B cell (primary cell): ENCODE measurements at regions not wholly inside any gene's neighbourhood (a gene's known extent, or its start where the extent isn't known, plus 50 kb on each side); places are given as distances from the start of the nearest gene placed in this dataset.

ENCODE experiments used
- ATAC-seq: fragments of 200-7000 bp; cut with Tn5 transposase; one replicate; pipeline ENCODE4 v1.10.0; 2021; ENCODE audit warnings: low read depth, mild to moderate bottlenecking, moderate number of reproducible peaks, moderate library complexity
- CTCF ChIA-PET: fragments of 350-600 bp; sonication (Branson Sonifier 250); formaldehyde crosslinking; loops from one replicate; lab custom pipeline; 2021; ENCODE audit warnings: antibody characterized with exemption, inconsistent platforms; lab: Charles Lee
- POLR2A ChIA-PET: fragments of 350-600 bp; sonication (Branson Sonifier 250); formaldehyde crosslinking; loops from one replicate; lab custom pipeline; 2021; ENCODE audit warnings: antibody characterized with exemption; lab: Charles Lee
- DNase-seq: peaks from one replicate; pipeline ENCODE4 v3.0.0; 2013
- H2AFZ ChIP-seq: 2 replicates; pipeline ENCODE4 v1.6.1; 2012; ENCODE audit warnings: mild to moderate bottlenecking, low read depth, low read length; ENCODE audit not compliant: insufficient read depth, poor library complexity, severe bottlenecking
- H3K27ac ChIP-seq, 2 donors: 1 replicate in 1 of 2; 2 replicates in 1 of 2; pipeline ENCODE4 v1.5.1; 2012 to 2013; ENCODE audit warnings: low read length in 2 of 2, mild to moderate bottlenecking in 2 of 2, moderate library complexity in 1 of 2
- H3K27me3 ChIP-seq, 4 experiments: fragments of 200-600 bp in 1 of 4; sonication (generic) in 1 of 4; replicated peaks in 1 of 4; 1 replicate in 2 of 4; 2 replicates in 2 of 4; pipeline versions ENCODE4 v1.6.1 to v1.7.0; 2013 to 2016; ENCODE audit warnings: low read length in 3 of 4, mild to moderate bottlenecking in 2 of 4, mixed read lengths in 1 of 4, moderate library complexity in 1 of 4; ENCODE audit not compliant: insufficient read depth in 4 of 4, control insufficient read depth in 3 of 4; ENCODE audit errors: control extremely low read depth in 1 of 4
- H3K36me3 ChIP-seq, 2 experiments: replicated peaks in 1 of 2; 1 replicate in 1 of 2; 2 replicates in 1 of 2; pipeline versions ENCODE4 v1.6.1 to v1.7.1; 2013; ENCODE audit warnings: low read length in 1 of 2; ENCODE audit not compliant: insufficient read depth in 2 of 2, control insufficient read depth in 1 of 2; ENCODE audit errors: control extremely low read depth in 1 of 2, extremely low read depth in 1 of 2
- H3K4me1 ChIP-seq, 2 donors: fragments of 200-600 bp in 1 of 2; sonication (generic) in 1 of 2; 1 replicate in 1 of 2; 2 replicates in 1 of 2; pipeline versions ENCODE4 v1.5.1 to v1.6.1; 2013 to 2017; ENCODE audit warnings: low read length in 2 of 2; ENCODE audit not compliant: control insufficient read depth in 2 of 2, insufficient read depth in 2 of 2
- H3K4me2 ChIP-seq: replicated peaks from 2 replicates; pipeline ENCODE3; 2012; ENCODE audit warnings: mild to moderate bottlenecking, low read depth, low read length; ENCODE audit not compliant: poor library complexity, severe bottlenecking
- H3K4me3 ChIP-seq, 5 experiments: fragments of 200-600 bp in 1 of 5; sonication (generic) in 1 of 5; 1 replicate in 3 of 5; 2 replicates in 2 of 5; pipeline versions ENCODE4 v1.5.1 to v1.7.0; 2011 to 2016; ENCODE audit warnings: low read length in 4 of 5, mild to moderate bottlenecking in 4 of 5, low read depth in 2 of 5, control low read depth in 1 of 5, moderate library complexity in 1 of 5; ENCODE audit not compliant: insufficient read depth in 1 of 5; ENCODE audit errors: control extremely low read depth in 1 of 5, extremely low read depth in 1 of 5
- H3K79me2 ChIP-seq: fragments of 200-600 bp; sonication (generic); one replicate; pipeline ENCODE4 v1.6.0; 2016; ENCODE audit warnings: low read length; ENCODE audit not compliant: control insufficient read depth, insufficient read depth
- H3K9ac ChIP-seq: fragments of 200-600 bp; sonication (generic); 2 replicates; pipeline ENCODE4 v1.6.1; 2017; ENCODE audit warnings: mild to moderate bottlenecking, low read length, moderate library complexity
- H3K9me3 ChIP-seq, 3 donors: one replicate each; pipeline versions ENCODE4 v1.6.1 to v1.7.1; 2013; ENCODE audit warnings: low read length in 2 of 3; ENCODE audit not compliant: control insufficient read depth in 2 of 3, insufficient read depth in 1 of 3; ENCODE audit errors: control extremely low read depth in 1 of 3
- H4K20me1 ChIP-seq: 2 replicates; pipeline ENCODE4 v1.6.0; 2012; ENCODE audit warnings: mild to moderate bottlenecking, low read length; ENCODE audit not compliant: insufficient read depth, control insufficient read depth, poor library complexity, severe bottlenecking
- H3K27ac Mint-ChIP-seq: one replicate; pipeline ENCODE4 v1.8.0; 2021; ENCODE audit warnings: mixed read lengths
- H3K27me3 Mint-ChIP-seq: one replicate; pipeline ENCODE4 v1.8.0; 2021; ENCODE audit warnings: mixed read lengths
- H3K4me1 Mint-ChIP-seq: one replicate; pipeline ENCODE4 v1.8.0; 2021; ENCODE audit warnings: mixed read lengths
- H3K4me3 Mint-ChIP-seq: one replicate; pipeline ENCODE4 v1.8.0; 2021; ENCODE audit warnings: mixed read lengths
- H3K9me3 Mint-ChIP-seq: one replicate; pipeline ENCODE4 v1.8.0; 2022; ENCODE audit warnings: mixed read lengths; ENCODE audit not compliant: insufficient read depth
- EZH2 ChIP-seq: IDR thresholded peaks from 2 replicates; pipeline ENCODE4 v1.6.1; 2012; ENCODE audit warnings: borderline replicate concordance, low read depth, mild to moderate bottlenecking, moderate library complexity, low read length; ENCODE audit not compliant: insufficient read depth, poor library complexity, severe bottlenecking
- WGBS: methylation state at CpG from one replicate; pipeline ENCODE4 v1.1.5; 2013; ENCODE audit warnings: missing lambda C conversion rate; ENCODE audit not compliant: insufficient coverage; 5-methylcytosine and 5-hydroxymethylcytosine counted together
- intact Hi-C: fragments of 100-400 bp; cut with micrococcal nuclease; formaldehyde crosslinking; loops from one replicate; pipeline ENCODE4 v1.10.0; 2022
- TF ChIP-seq, protein P1 (sequence below): fragments of 200-600 bp; IDR thresholded peaks from one replicate; pipeline ENCODE4 v1.8.0; 2022; ENCODE audit warnings: antibody characterized with exemption, mild to moderate bottlenecking

DNA sequence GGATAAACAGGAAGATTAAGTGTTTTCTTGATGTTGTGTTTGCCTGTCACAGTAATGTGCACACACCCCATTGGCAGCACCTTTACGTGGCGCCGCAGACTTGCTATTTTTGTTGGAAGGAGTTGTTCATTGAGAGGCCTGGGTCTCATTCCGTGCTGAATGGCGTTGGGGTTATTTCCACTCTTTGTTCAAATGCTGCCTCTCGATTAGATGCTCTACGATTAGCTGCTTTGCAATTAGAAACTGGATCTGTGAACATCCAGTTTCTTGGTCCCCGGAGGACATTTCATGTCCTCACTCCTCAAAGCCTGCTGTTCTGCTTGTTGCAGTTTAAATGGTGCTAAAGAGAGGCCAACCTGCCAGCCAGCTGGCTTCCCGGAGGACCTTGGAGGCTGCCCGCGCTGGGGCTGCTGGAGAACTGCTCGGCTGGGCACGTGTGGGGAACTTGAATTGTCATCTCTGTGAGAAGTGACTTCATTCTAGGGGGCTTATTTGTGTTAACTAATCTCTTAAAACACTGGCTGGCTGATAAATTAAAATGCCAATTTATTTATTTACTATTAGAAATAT, 117.4 kb upstream of the NABP1 start:
- CTCF ChIA-PET = interaction anchor here (0.9 to 1.8 kb wide), 4 partner anchors 17 to 602 kb away, joined by 3 to 11 read pairs (median 3); no protein-coding TSS in a partner anchor
- 95% methylated on average over 11 of the region's 13 CpGs for WGBS
- Histone ChIP-seq H3K27me3 (peaks cover 0 to under 1% (median 0%) of the 10 kb centered on the region in 4 experiments), H3K9ac (no peak overlapping the region), H3K4me1 (no peaks in the 10 kb centered on the region), H2AFZ (no peak overlapping the region), H3K4me2 (no peak overlapping the region), H3K9me3 (no peaks in the 10 kb centered on the region), H3K79me2 (no peaks in the 10 kb centered on the region), H4K20me1 (no peaks in the 10 kb centered on the region), H3K4me3 (no peak overlapping the region), H3K27ac (no peak overlapping the region), H3K36me3 (no peaks in the 10 kb centered on the region)
- TF ChIP-seq, protein P1, sequence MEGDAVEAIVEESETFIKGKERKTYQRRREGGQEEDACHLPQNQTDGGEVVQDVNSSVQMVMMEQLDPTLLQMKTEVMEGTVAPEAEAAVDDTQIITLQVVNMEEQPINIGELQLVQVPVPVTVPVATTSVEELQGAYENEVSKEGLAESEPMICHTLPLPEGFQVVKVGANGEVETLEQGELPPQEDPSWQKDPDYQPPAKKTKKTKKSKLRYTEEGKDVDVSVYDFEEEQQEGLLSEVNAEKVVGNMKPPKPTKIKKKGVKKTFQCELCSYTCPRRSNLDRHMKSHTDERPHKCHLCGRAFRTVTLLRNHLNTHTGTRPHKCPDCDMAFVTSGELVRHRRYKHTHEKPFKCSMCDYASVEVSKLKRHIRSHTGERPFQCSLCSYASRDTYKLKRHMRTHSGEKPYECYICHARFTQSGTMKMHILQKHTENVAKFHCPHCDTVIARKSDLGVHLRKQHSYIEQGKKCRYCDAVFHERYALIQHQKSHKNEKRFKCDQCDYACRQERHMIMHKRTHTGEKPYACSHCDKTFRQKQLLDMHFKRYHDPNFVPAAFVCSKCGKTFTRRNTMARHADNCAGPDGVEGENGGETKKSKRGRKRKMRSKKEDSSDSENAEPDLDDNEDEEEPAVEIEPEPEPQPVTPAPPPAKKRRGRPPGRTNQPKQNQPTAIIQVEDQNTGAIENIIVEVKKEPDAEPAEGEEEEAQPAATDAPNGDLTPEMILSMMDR = no peak
- no peak for TF ChIP-seq EZH2
- no peaks in the 10 kb centered on the region for H3K9me3 Mint-ChIP-seq
- no peaks in the 10 kb centered on the region for H3K4me1 Mint-ChIP-seq
- no peak overlapping the region for H3K27ac Mint-ChIP-seq
- DNase-seq (no peak), ATAC-seq (no peak)
- POLR2A ChIA-PET = no interaction called here
- H3K27me3 Mint-ChIP-seq = peaks cover 14% of the 10 kb centered on the region
- H3K4me3 Mint-ChIP-seq = no peak overlapping the region
- intact Hi-C loops = no loop called here

DNA sequence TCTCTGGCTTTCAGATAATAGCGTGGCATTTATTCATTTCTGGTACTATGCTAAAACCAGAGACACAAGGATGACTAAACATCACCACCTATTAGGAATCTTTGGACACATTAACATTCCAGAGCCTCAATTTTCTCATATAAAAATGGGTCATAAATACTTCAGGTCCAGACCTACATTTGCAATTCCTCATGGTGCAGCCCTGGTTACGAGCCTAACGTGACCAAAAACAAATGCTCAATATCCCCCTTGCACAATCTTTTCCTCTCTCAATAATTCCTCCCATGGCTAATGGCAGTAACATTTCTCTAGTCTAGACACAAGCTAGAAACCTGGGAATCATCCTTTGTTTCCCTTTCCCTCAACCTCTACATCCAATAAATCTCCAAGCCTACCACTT, 112.8 kb upstream of the NABP1 start:
- CTCF ChIA-PET = interaction anchor here (1.0 to 4.7 kb wide), 11 partner anchors 11 to 597 kb away, joined by 3 to 51 read pairs (median 11); no protein-coding TSS in a partner anchor
- no peak overlapping the region for H3K9ac ChIP-seq
- Mint-ChIP-seq H3K4me3 (no peak overlapping the region), H3K27me3 (peaks cover 19% of the 10 kb centered on the region), H3K27ac (no peak overlapping the region), H3K9me3 (no peaks in the 10 kb centered on the region), H3K4me1 (peaks cover under 1% of the 10 kb centered on the region)
- no peak overlapping the region for H2AFZ ChIP-seq
- H4K20me1 ChIP-seq = no peaks in the 10 kb centered on the region
- no peaks in the 10 kb centered on the region for H3K27me3 ChIP-seq
- no peaks in the 10 kb centered on the region for H3K36me3 ChIP-seq
- H3K4me1 ChIP-seq = no peaks in the 10 kb centered on the region
- no peak overlapping the region for H3K4me3 ChIP-seq
- intact Hi-C loops = no loop called here
- no peaks in the 10 kb centered on the region for H3K9me3 ChIP-seq
- no peak overlapping the region for H3K4me2 ChIP-seq
- ATAC-seq = no peak
- TF ChIP-seq EZH2 = no peak
- TF ChIP-seq, protein P1 = no peak
- 95% methylated on average over 3 of the region's 3 CpGs for WGBS
- H3K27ac ChIP-seq = no peak overlapping the region
- DNase-seq = no peak
- H3K79me2 ChIP-seq = no peaks in the 10 kb centered on the region
- POLR2A ChIA-PET = no interaction called here
